Loucy (cell line): ENCODE measurements at regions not wholly inside any gene's neighbourhood (a gene's known extent, or its start where the extent isn't known, plus 50 kb on each side); places are given as distances from the start of the nearest gene placed in this dataset.

ENCODE experiments used
- CTCF ChIP-seq: fragments of 200-600 bp; sonication (generic); conservative IDR thresholded peaks from 2 replicates; pipeline ENCODE4 v1.5.1; 2014; ENCODE audit warnings: mild to moderate bottlenecking, antibody characterized with exemption, low read length
- EZH2phosphoT487 ChIP-seq: fragments of 200-600 bp; IDR thresholded peaks from 2 replicates; pipeline ENCODE4 v1.6.1; 2018; ENCODE audit warnings: antibody characterized with exemption, mild to moderate bottlenecking, moderate library complexity, borderline replicate concordance

DNA sequence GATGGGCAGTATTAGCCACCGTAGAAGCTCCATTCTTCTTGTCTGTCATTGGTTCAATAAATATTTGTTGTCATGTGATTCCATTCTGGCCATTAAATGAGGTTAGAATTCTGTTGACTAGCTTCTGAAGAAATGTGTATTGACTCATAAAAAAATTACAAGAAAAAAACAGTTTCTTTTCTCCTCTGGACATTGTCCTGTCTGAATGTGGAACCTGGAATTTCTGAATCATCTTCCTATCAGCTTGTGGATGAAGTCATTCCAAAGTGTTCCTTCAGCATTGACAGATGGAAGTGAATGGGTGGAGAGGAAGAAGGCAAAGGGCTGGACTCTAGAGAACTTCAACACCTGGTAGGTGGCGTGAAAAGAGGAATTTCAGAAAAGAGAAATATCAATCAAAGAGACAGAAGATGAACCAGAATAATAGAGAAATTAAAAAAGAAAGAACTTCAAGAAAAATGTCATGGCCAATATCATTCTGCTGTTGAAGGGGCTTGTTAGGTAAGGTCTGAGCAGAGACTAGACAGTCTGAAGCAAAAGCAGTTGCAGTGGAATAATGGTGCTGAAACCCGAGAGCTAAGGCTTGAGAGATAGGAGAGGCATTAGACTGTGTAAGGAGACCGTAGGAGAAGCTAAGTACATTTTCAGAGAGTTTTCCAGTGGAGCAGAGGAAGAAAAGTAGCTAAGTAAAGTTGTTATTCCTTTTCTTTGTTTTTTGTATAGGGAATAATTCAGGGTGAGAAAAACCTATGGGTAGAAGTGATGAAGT is 806.6 kb downstream of the SQOR start:
- no peak for TF ChIP-seq CTCF
- TF ChIP-seq EZH2phosphoT487, result no peak
